Coronary artery (tissue), 2 donors: ENCODE measurements at regions not wholly inside any gene's neighbourhood (a gene's known extent, or its start where the extent isn't known, plus 50 kb on each side); places are given as distances from the start of the nearest gene placed in this dataset.

Source experiments
- DNase-seq: peaks from one replicate; pipeline ENCODE4 v3.0.0-alpha.2; 2017; ENCODE audit warnings: low spot score
- H3K27ac ChIP-seq, 2 donors: fragments of 200-600 bp; sonication (generic); one replicate each; pipeline ENCODE4 v1.5.1; 2016 to 2019
- H3K4me3 ChIP-seq: fragments of 200-600 bp; sonication (generic); 2 replicates; pipeline ENCODE4 v1.5.1; 2016; ENCODE audit warnings: mild to moderate bottlenecking, moderate library complexity
- CTCF ChIP-seq: fragments of 200-600 bp; sonication (generic); IDR thresholded peaks from one replicate; pipeline ENCODE4 v1.5.1; 2019; ENCODE audit warnings: antibody characterized with exemption

DNA sequence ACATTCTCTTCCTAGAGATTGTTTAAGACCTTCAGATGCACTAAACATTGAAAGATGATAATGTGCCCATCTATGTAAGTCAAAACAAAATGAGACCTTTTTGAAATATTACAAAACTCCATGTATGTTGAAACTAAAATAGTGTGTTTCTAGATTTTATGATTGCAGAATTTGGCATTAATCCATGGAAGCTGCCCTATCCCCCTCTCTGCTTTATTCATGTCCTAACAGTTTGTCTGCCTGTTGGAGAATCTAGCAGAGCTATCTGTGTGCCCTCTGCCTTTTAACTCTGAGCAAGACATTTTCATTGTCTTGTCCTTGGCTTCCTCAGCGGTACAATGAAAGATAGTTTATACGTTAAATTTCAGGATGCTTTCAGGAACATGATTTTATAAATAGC is 105.5 kb downstream of the FAT3 start:
- DNase-seq = no peak
- Histone ChIP-seq H3K4me3 (no peak overlapping the region), H3K27ac (peak overlapping the region in 1 of 2 donors; percentile 34)
- TF ChIP-seq CTCF = no peak

DNA sequence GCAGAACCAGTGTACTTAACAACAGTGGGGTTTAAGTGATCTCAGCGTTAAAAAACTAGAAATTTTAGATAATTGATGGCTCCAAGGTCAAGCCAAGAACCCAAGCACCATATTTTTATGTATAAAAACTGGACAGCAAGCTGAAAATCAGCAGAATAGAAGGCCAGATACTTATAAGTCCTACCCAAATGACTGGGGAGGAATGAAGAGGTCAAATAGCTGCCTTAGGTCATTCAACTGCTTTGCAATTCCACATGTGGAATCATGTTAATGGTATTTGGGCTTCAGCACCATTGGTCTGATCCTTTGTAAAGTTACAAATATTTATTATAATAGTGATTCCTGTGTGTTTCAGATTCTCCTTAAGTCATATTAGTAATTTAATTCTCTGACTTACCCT is 108.4 kb downstream of the FAT3 start:
- H3K27ac ChIP-seq = no peak overlapping the region
- no peak for DNase-seq
- TF ChIP-seq CTCF = no peak
- H3K4me3 ChIP-seq = no peak overlapping the region

DNA sequence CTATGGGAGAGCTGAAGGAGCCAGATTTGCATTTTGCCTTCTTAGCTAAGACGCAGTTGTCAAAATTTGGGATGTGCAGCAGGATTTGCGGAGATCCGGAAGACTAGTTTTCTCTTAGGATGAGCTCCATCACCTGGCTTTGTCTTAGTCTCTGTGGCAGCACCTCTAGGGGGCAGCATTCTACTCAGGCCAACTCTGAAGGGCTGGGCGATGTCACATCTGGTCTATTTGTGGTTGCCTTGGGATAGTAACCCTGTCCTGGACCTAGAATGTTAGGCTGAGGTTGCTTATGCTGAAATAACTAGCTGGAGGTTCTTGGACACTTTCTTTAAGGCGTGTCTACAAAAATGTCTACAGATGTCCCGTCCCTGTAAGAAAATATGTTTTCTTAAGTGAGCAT is 116.2 kb downstream of the FAT3 start:
- no peak overlapping the region for H3K4me3 ChIP-seq
- no peak for TF ChIP-seq CTCF
- DNase-seq = no peak
- H3K27ac ChIP-seq = no peak overlapping the region

GRCh38 chr11:92342034-92342720 is 117.6 kb downstream of the FAT3 start:
- DNase-seq = no peak
- H3K27ac ChIP-seq = no peak overlapping the region
- no peak for TF ChIP-seq CTCF
- H3K4me3 ChIP-seq = no peak overlapping the region

- no peak for TF ChIP-seq CTCF
- DNase-seq = no peak
- H3K27ac ChIP-seq = no peak overlapping the region
- H3K4me3 ChIP-seq = no peak overlapping the region
Observed at GRCh38 chr11:92342886-92343285, 118.3 kb downstream of the FAT3 start.

- H3K27ac ChIP-seq = no peak overlapping the region
- no peak for TF ChIP-seq CTCF
- no peak for DNase-seq
- H3K4me3 ChIP-seq = no peak overlapping the region
Observed at GRCh38 chr11:92346220-92346619, 121.6 kb downstream of the FAT3 start.

DNA sequence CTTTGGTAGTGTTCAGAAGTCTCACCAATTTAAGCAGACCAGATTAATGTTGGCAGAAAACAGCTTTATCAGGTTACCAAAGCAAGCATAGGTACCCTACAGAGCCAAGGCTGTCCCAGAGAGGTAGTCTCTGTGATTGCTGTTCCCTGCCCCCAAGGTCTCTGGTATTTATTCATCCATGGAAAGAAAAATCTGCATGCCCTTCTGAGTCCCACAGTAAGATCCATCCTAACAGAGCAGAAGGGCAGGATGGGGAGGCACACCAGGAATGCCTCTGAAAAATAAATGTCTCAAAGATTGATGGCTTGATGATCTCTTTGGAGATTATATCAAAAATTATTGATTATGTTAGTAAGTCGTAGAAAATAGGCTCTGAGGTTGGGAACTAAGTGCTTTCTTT is 122.8 kb downstream of the FAT3 start:
- TF ChIP-seq CTCF = no peak
- Histone ChIP-seq H3K4me3 (no peak overlapping the region), H3K27ac (no peak overlapping the region)
- DNase-seq = no peak
